SU-DHL-6 (cell line): ENCODE measurements at regions not wholly inside any gene's neighbourhood (a gene's known extent, or its start where the extent isn't known, plus 50 kb on each side); places are given as distances from the start of the nearest gene placed in this dataset.

Experiments used
- CTCF ChIP-seq: fragments of 200-600 bp; sonication (generic); IDR thresholded peaks from one replicate; pipeline ENCODE4 v1.5.1; 2017; ENCODE audit warnings: antibody characterized with exemption, mild to moderate bottlenecking, low read length, moderate library complexity; ENCODE audit not compliant: insufficient read depth, poor library complexity, severe bottlenecking
- EZH2phosphoT487 ChIP-seq: fragments of 200-600 bp; sonication (generic), shearing (Covaris generic); conservative IDR thresholded peaks from 2 replicates; pipeline ENCODE4 v1.6.1; 2018; ENCODE audit warnings: mild to moderate bottlenecking, antibody characterized with exemption, low read length, moderate library complexity, mixed read lengths

- no peak for TF ChIP-seq CTCF
- TF ChIP-seq EZH2phosphoT487, result no peak
Observed at GRCh38 chr14:98606041-98606640, 665.9 kb downstream of the BCL11B start.
